IPS-NIHi11 (cell line): ENCODE measurements at regions not wholly inside any gene's neighbourhood (a gene's known extent, or its start where the extent isn't known, plus 50 kb on each side); places are given as distances from the start of the nearest gene placed in this dataset.

Experiments used
- DNase-seq: peaks from one replicate; pipeline ENCODE4 v3.0.0; 2012; ENCODE audit warnings: mixed read lengths, low spot score

DNA sequence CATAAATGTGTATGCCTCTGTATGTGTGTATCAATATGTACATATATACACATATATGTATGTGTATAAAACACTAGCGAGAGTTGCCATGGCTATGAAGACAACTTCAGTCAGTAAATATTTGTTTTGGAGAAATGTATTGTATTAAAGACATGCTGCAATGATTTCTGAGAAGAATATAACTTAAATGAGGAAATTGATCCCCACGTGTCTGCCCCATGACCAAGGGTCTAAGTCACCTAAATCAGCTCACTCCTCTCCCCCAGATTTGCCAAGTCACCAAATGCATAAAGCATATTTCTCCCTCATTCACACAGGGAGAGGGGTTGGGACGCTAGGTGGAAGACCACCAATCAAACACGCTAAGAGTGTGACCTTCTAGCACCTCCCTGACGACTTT, 58.3 kb upstream of the LYST start:
- DNase-seq: no peak

DNA sequence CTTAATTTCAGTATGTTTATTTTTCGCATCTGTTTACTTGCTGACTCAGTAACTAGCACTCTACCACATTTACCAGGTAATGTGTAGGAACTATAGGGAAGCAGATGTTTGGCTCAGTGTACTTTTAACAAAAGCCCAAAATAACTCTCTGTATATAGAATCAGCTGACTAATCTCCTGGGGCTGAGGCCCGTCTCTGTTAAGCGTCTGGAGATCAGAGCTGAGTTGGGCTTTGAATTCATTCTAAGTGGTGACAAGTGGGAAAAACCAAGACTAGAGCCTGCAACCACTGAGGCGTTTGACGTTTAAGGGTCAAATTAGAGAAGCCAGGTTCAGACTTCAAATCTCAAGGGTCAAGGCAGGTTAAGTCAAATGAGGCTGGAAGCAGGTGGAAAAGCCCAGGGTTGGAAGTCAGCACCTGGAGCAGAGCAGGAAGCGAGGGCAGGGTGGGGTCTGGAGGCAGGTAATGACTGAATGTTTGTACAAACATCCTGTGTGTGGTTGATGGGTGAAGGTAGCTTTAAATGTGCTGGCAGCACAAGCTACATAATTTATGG, 56.8 kb upstream of the LYST start:
- DNase-seq: no peak

GRCh38 chr1:235920596-235921375, 54.1 kb upstream of the LYST start:
- no peak for DNase-seq

DNA sequence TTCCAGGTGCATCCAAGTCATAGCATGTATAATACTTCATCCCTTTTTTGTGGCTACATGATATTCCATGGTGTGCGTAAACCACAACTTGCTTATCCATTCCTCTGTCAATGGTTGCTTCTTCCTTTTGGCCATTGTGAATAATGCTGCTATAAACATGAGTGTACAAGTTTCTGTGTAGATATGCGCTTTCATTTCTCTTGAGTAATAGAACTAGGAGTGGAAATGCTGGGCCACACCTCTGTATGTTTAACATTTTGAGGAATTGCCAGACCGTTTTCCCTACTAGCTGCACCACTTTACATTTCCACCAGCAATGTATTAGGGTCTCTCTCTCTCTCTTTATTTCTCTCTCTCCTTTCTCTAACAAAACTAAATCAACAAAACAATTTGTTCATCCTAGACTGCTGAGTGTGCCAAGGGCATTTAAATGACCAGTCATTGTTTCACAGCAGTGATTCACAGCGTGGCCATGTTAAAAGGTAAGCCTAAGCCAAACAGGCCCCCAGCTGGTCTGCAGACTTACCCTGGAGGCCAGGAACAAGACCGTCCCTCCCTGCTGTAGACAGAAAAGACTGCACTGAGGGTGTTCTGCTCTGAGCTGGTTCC, 53.2 kb upstream of the LYST start:
- peak; percentile 52 for DNase-seq

- no peak for DNase-seq
These were observed 52.6 kb upstream of the LYST start for GRCh38 chr1:235919127-235919832.

- DNase-seq: no peak
These were observed 51.8 kb upstream of the LYST start for GRCh38 chr1:235918465-235918864.

DNA sequence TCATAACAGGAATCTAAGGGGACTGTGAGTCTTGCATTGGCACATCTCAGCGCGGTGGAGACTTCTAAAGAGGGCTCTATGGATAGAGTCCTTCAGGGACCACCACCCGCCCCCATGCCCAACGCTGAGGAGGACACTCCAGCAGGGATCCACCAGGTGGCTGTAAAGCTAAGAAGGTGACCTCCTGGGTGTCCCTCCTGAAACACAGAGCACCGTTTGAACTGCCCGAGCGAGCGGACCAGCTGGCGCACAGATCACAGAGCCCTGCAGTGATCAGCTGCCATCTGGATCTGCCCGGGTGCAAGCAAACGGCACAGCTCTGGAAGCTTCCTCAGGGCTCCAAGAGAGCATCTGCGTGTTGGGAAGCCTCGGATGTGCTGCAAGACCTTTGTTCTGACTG, 51.3 kb upstream of the LYST start:
- no peak for DNase-seq

DNA sequence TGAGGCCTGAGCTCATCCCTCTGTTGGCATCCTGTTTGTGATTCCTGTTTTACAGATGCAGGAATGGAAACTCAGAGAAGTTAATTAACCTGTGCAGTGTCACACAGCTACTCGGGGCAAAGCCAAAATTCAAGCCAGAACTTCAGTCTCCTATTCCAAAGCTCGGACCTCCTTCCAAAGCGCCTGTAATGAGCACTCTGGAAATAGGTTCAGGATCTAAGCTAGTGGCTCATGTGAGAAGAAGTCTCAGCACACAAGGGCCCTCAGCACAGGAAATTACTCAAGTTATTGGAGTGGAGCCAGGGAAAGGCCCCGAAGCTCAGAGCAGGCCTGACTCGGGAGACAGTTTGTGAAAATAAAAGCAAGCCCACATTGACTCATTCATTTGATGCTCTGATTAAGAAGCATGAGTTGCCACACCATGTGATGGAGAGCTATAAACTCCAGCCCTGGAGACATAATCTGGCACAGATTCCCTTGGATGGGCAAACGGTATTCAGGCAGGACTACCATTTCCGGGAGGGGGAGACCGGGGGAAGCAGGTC, 50.6 kb upstream of the LYST start:
- no peak for DNase-seq
